ENCODE measurements at regions not wholly inside any gene's neighbourhood (a gene's known extent, or its start where the extent isn't known, plus 50 kb on each side); places are given as distances from the start of the nearest gene placed in this dataset.

GRCh38 chr2:122023059-122023864, 267.8 kb downstream of the TSN start:
- H3K27ac ChIP-seq = no peak overlapping the region
- POLR2A ChIA-PET (ENCODE audit: low non-redundant PET) = no interaction called here
- CTCF ChIA-PET = no interaction called here
- TF ChIP-seq, protein P1, sequence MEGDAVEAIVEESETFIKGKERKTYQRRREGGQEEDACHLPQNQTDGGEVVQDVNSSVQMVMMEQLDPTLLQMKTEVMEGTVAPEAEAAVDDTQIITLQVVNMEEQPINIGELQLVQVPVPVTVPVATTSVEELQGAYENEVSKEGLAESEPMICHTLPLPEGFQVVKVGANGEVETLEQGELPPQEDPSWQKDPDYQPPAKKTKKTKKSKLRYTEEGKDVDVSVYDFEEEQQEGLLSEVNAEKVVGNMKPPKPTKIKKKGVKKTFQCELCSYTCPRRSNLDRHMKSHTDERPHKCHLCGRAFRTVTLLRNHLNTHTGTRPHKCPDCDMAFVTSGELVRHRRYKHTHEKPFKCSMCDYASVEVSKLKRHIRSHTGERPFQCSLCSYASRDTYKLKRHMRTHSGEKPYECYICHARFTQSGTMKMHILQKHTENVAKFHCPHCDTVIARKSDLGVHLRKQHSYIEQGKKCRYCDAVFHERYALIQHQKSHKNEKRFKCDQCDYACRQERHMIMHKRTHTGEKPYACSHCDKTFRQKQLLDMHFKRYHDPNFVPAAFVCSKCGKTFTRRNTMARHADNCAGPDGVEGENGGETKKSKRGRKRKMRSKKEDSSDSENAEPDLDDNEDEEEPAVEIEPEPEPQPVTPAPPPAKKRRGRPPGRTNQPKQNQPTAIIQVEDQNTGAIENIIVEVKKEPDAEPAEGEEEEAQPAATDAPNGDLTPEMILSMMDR (conservative IDR thresholded peaks at IDR 0.05; ENCODE audit: low read depth) = no peak
- DNase-seq (ENCODE audit: low spot score) = no peak

DNA sequence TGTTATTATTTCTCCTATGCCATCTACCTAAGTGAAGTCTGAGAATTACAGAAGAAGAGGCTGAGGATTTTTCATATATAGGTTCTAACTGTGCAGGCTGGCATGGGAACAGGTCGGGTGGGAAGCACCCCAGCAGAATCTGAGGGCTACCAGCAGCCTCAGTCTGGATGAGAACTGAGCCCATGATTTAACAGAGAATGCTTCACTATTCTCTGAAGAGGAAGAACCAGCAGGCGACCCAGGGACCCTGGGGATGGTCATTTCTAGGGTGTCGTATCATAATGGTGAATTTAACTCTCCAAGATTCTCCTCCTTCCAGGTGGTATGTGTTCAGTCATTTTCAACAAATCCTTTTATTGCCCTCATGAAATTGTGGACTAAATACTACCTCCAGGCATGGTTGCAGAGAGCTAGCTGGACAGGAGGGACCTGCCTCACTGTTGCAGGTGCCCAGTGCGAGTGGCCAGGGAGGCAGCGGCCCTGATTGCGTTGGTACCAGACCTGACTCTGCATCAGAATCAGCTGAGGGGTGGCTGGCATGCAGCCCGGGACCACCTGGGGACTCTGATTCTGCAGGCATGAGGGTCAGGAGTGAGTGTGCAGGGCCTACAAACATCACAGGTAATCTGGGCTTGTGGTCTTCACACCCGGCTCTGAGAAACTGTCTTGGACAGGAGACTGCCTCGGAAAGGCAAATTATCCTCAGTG, 272.2 kb downstream of the TSN start:
- H3K27ac ChIP-seq = no peak overlapping the region
- CTCF ChIA-PET = no interaction called here
- DNase-seq (ENCODE audit: low spot score) = no peak
- POLR2A ChIA-PET (ENCODE audit: low non-redundant PET) = no interaction called here
- TF ChIP-seq, protein P1 (conservative IDR thresholded peaks at IDR 0.05; ENCODE audit: low read depth) = no peak

GRCh38 chr2:122028371-122029100, 273.1 kb downstream of the TSN start:
- ChIA-PET POLR2A (ENCODE audit: low non-redundant PET) (no interaction called here), CTCF (no interaction called here)
- H3K27ac ChIP-seq = no peak overlapping the region
- peak; percentile 85 for DNase-seq (ENCODE audit: low spot score)
- TF ChIP-seq, protein P1 (conservative IDR thresholded peaks at IDR 0.05; ENCODE audit: low read depth) = no peak

GRCh38 chr2:122029456-122029855, 274.0 kb downstream of the TSN start:
- CTCF ChIA-PET = no interaction called here
- H3K27ac ChIP-seq = no peak overlapping the region

GRCh38 chr2:122029945-122030344, 274.5 kb downstream of the TSN start:
- POLR2A ChIA-PET (ENCODE audit: low non-redundant PET) = no interaction called here
- TF ChIP-seq, protein P1 (conservative IDR thresholded peaks at IDR 0.05; ENCODE audit: low read depth) = no peak
- no peak for DNase-seq (ENCODE audit: low spot score)
- no peak overlapping the region for H3K27ac ChIP-seq
- CTCF ChIA-PET = no interaction called here

More at GRCh38 chr2:122029456-122029855, 274.0 kb downstream of the TSN start:
- TF ChIP-seq, protein P1 (conservative IDR thresholded peaks at IDR 0.05; ENCODE audit: low read depth) = no peak
- DNase-seq (ENCODE audit: low spot score) = no peak
- POLR2A ChIA-PET (ENCODE audit: low non-redundant PET) = no interaction called here

DNA sequence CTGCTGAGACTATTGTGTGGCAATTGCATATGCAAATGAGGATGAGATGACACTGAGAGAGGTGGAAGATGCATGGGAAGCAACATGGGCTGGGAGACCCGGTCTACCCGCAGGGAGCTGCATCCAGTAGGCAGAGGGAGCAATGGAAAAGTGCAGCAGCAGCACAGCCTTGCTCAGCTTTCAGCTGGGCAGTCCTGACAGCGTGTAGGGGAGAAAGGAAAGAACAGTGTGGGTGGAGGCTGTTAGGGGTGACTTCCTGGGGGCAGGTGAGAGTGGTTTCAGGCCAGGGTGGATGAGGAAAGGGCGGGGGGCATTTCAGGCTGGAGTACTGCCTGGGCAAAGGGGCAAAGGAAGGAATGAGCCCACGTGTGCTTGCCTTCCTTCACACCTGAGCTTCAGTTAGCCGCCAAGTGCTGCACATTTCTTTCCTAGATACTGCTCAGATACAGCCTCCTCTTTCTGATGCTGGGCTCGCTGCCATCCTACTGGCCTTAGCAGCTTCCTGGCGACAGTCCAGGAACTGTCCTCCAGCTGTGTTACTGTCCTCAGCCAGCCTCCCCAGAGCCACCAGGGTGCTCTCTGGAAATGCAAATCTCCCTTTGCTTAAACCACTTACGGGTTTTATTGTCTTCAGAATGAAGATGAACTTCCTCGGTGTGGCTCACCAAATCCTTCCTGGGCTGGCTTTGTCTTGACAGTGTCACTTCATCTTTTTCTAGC, 276.3 kb downstream of the TSN start:
- H3K27ac ChIP-seq = no peak overlapping the region
- POLR2A ChIA-PET (ENCODE audit: low non-redundant PET) = no interaction called here
- TF ChIP-seq, protein P1 (conservative IDR thresholded peaks at IDR 0.05; ENCODE audit: low read depth) = no peak
- no peak for DNase-seq (ENCODE audit: low spot score)
- CTCF ChIA-PET = interaction anchor here (0.6 kb wide), 1 partner anchor 9 kb away, joined by 3 read pairs; no protein-coding TSS in a partner anchor
